ENCODE measurements at regions not wholly inside any gene's neighbourhood (a gene's known extent, or its start where the extent isn't known, plus 50 kb on each side); places are given as distances from the start of the nearest gene placed in this dataset.

DNA sequence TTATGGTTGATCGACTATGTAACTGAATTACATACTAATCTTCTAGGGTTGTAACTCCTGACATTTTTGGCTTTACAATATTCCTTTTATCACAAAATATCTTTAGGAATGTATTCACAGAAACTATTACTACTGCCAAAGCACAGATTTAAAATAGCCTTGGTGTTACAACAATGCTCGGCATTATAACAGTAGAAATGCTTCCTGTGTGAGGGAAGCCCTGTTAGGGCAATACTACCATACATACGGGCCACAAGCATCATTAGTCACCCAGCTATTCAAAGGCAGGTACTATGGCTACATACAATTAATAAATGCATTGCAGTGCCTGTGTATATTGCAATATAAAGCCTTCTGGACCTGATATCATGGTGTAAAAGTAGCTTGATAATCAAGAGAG is 517.8 kb downstream of the C12orf50 start:
- intact Hi-C loops (cut with DNase I), result no loop called here

DNA sequence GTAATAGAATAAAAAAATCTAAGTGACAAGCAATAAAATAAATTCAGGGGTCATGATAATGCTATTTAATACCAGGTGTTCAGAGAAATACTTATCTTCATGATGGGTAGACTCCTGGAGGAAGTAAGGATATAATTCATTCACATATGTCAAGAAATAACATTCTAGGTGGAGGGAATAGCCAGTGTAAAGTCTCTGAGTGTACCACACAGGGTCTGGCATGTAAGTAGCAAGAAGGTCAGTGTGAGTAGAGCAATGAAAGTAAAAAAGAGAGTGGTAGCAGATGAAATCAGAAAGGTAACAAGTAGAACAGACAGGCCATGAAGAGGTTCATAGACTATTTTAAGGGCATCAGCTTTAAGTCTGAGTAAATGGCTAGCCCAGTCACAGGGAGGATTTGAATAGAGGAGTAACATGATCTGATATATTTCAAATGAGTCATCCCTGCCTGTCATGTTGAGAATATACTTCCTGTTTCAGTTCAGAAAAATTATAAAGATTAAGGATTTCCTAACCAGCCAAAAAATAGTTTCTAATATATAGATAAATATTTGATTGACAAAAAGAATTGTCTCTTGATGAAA is 519.9 kb downstream of the C12orf50 start:
- ATAC-seq, result no peak
- Histone ChIP-seq H3K4me3 (no peak overlapping the region), H3K27ac (no peak overlapping the region), H3K36me3 (no peaks in the 10 kb centered on the region), H3K9me3 (no peaks in the 10 kb centered on the region), H3K27me3 (ENCODE audit: low read depth) (no peaks in the 10 kb centered on the region), H3K4me1 (no peaks in the 10 kb centered on the region)
- TF ChIP-seq, protein P1, sequence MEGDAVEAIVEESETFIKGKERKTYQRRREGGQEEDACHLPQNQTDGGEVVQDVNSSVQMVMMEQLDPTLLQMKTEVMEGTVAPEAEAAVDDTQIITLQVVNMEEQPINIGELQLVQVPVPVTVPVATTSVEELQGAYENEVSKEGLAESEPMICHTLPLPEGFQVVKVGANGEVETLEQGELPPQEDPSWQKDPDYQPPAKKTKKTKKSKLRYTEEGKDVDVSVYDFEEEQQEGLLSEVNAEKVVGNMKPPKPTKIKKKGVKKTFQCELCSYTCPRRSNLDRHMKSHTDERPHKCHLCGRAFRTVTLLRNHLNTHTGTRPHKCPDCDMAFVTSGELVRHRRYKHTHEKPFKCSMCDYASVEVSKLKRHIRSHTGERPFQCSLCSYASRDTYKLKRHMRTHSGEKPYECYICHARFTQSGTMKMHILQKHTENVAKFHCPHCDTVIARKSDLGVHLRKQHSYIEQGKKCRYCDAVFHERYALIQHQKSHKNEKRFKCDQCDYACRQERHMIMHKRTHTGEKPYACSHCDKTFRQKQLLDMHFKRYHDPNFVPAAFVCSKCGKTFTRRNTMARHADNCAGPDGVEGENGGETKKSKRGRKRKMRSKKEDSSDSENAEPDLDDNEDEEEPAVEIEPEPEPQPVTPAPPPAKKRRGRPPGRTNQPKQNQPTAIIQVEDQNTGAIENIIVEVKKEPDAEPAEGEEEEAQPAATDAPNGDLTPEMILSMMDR (IDR thresholded peaks at IDR 0.05), result no peak
- intact Hi-C loops (cut with DNase I), result no loop called here
- DNase-seq, result no peak

More for the DNA sequence above, 517.8 kb downstream of the C12orf50 start:
- no peaks in the 10 kb centered on the region for H3K4me1 ChIP-seq
- H3K36me3 ChIP-seq, result no peaks in the 10 kb centered on the region
- no peaks in the 10 kb centered on the region for H3K27me3 ChIP-seq (ENCODE audit: low read depth)
- no peak overlapping the region for H3K4me3 ChIP-seq
- DNase-seq (no peak), ATAC-seq (no peak)
- H3K9me3 ChIP-seq, result no peaks in the 10 kb centered on the region
- no peak overlapping the region for H3K27ac ChIP-seq
- TF ChIP-seq, protein P1 (IDR thresholded peaks at IDR 0.05), result no peak

DNA sequence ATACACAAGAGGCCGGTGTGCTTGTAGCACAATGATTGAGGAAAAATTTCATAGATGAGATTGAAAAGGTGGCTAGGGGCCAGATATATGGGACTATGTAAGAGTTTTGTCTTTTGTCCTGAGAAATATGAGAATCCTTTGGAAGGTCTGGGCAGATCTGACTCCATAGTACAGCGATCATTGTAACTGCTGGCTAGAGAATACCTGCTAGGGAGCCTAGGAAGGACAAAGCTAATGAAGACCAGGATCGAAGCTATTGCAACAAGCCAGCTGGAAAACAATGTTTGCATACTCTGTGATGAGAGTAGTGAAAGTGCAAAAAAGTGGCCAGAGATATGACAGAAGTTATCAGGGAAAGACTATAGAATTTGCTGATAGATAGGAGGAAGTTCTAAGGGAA is 537.6 kb downstream of the C12orf50 start:
- intact Hi-C loops (cut with DNase I), result no loop called here
- no peaks in the 10 kb centered on the region for H3K27me3 ChIP-seq (ENCODE audit: low read depth)
- H3K27ac ChIP-seq, result no peak overlapping the region
- TF ChIP-seq, protein P1 (IDR thresholded peaks at IDR 0.05), result no peak
- no peaks in the 10 kb centered on the region for H3K4me1 ChIP-seq
- ATAC-seq (no peak), DNase-seq (no peak)
- H3K36me3 ChIP-seq, result no peaks in the 10 kb centered on the region
- H3K9me3 ChIP-seq, result no peaks in the 10 kb centered on the region
- no peak overlapping the region for H3K4me3 ChIP-seq

DNA sequence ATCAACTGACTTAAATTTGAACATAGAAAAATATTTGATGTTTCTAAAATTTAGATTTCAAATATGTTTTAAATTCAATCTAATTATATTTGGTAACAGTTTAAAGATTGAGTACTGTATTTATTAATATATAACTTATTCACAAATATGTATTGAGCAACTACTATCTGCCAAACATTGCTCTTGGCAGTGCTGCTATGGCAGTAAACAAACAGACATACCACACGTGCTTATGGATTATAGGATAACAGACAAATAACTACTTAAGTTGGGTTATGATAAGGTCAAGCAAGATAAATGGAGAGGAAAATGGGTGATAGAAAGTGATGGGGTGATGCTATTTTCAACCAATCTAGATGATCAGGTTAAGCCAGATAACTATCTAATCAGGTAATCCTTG is 538.1 kb downstream of the C12orf50 start:
- ATAC-seq, result no peak
- intact Hi-C loops (cut with DNase I), result no loop called here
- TF ChIP-seq, protein P1 (IDR thresholded peaks at IDR 0.05), result no peak

DNA sequence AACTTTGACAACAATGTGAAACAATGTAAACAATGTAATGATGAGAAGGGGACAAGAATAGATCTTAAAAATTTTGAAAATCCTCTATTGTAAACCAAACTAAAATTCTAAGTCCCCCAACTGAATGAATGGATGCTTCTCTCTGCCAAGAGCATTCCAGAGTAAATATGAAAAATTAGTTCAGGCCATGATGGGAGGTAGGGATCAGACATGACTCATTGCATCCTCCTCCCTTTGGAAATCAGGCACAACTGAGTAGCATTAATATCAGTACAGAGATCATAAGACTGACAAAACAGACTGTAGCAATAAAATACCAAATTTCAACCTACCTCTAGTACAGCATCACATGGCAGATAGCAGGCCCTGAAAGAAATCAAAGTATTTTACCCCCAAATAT is 559.9 kb downstream of the C12orf50 start:
- DNase-seq (no peak), ATAC-seq (no peak)
- no peaks in the 10 kb centered on the region for H3K4me1 ChIP-seq
- H3K4me3 ChIP-seq, result no peak overlapping the region
- no peaks in the 10 kb centered on the region for H3K36me3 ChIP-seq
- intact Hi-C loops (cut with DNase I), result no loop called here
- no peak overlapping the region for H3K27ac ChIP-seq
- TF ChIP-seq, protein P1 (IDR thresholded peaks at IDR 0.05), result no peak
- no peaks in the 10 kb centered on the region for H3K9me3 ChIP-seq
- H3K27me3 ChIP-seq (ENCODE audit: low read depth), result no peaks in the 10 kb centered on the region

More for the DNA sequence above, 538.1 kb downstream of the C12orf50 start:
- DNase-seq, result no peak
- no peaks in the 10 kb centered on the region for H3K9me3 ChIP-seq
- no peak overlapping the region for H3K4me3 ChIP-seq
- no peak overlapping the region for H3K27ac ChIP-seq
- H3K4me1 ChIP-seq, result no peaks in the 10 kb centered on the region
- H3K36me3 ChIP-seq, result no peaks in the 10 kb centered on the region
- no peaks in the 10 kb centered on the region for H3K27me3 ChIP-seq (ENCODE audit: low read depth)
